ENCODE measurements at regions not wholly inside any gene's neighbourhood (a gene's known extent, or its start where the extent isn't known, plus 50 kb on each side); places are given as distances from the start of the nearest gene placed in this dataset.
"Not testable (repeated sequence)": the region's sequence is repeated elsewhere in the genome, so short reads cannot be mapped to it uniquely, and the experiment has no call there.

GRCh38 chr21:35390013-35390776 is 341.1 kb upstream of the RUNX1 start:
- H3K4me3 ChIP-seq (ENCODE audit: low read depth, low read length) = no peak overlapping the region
- TF ChIP-seq CTCF (IDR thresholded peaks at IDR 0.05; ENCODE audit: low read depth, low read length) = no peak
- in situ Hi-C loops (cut with HindIII; ENCODE audit: low sequenced_read_pairs) = no loop called here
- DNase-seq (ENCODE audit: low read depth, low spot score) = peak; percentile 59

- no peak for TF ChIP-seq CTCF (IDR thresholded peaks at IDR 0.05; ENCODE audit: low read depth, low read length)
- no peak overlapping the region for H3K4me3 ChIP-seq (ENCODE audit: low read depth, low read length)
- in situ Hi-C loops (cut with HindIII; ENCODE audit: low sequenced_read_pairs) = no loop called here
- no peak for DNase-seq (ENCODE audit: low read depth, low spot score)
These were observed 337.5 kb upstream of the RUNX1 start for GRCh38 chr21:35386491-35387079.

- no peak overlapping the region for H3K4me3 ChIP-seq (ENCODE audit: low read depth, low read length)
- in situ Hi-C loops (cut with HindIII; ENCODE audit: low sequenced_read_pairs) = no loop called here
- TF ChIP-seq CTCF (IDR thresholded peaks at IDR 0.05; ENCODE audit: low read depth, low read length) = no peak
- no peak for DNase-seq (ENCODE audit: low read depth, low spot score)
These were observed 335.3 kb upstream of the RUNX1 start for GRCh38 chr21:35384375-35384774.

- no peak overlapping the region for H3K4me3 ChIP-seq (ENCODE audit: low read depth, low read length)
- no peak for TF ChIP-seq CTCF (IDR thresholded peaks at IDR 0.05; ENCODE audit: low read depth, low read length)
- in situ Hi-C loops (cut with HindIII; ENCODE audit: low sequenced_read_pairs) = no loop called here
- DNase-seq (ENCODE audit: low read depth, low spot score) = peak; percentile 50
These were observed 333.6 kb upstream of the RUNX1 start for GRCh38 chr21:35382696-35383095.

GRCh38 chr21:35381743-35382310 is 332.7 kb upstream of the RUNX1 start:
- H3K4me3 ChIP-seq (ENCODE audit: low read depth, low read length) = no peak overlapping the region
- in situ Hi-C loops (cut with HindIII; ENCODE audit: low sequenced_read_pairs) = no loop called here
- TF ChIP-seq CTCF (IDR thresholded peaks at IDR 0.05; ENCODE audit: low read depth, low read length) = no peak
- DNase-seq (ENCODE audit: low read depth, low spot score) = no peak

- H3K4me3 ChIP-seq (ENCODE audit: low read depth, low read length); in situ Hi-C loops (cut with HindIII; ENCODE audit: low sequenced_read_pairs); DNase-seq (ENCODE audit: low read depth, low spot score): not testable (repeated sequence)
These were observed 331.2 kb upstream of the RUNX1 start for GRCh38 chr21:35380304-35380703.

GRCh38 chr21:35378881-35379280 is 329.8 kb upstream of the RUNX1 start:
- H3K4me3 ChIP-seq (ENCODE audit: low read depth, low read length) = no peak overlapping the region
- TF ChIP-seq CTCF (IDR thresholded peaks at IDR 0.05; ENCODE audit: low read depth, low read length) = no peak
- in situ Hi-C loops (cut with HindIII; ENCODE audit: low sequenced_read_pairs) = no loop called here
- no peak for DNase-seq (ENCODE audit: low read depth, low spot score)
